ENCODE measurements at regions not wholly inside any gene's neighbourhood (a gene's known extent, or its start where the extent isn't known, plus 50 kb on each side); places are given as distances from the start of the nearest gene placed in this dataset.
"Not testable (repeated sequence)": the region's sequence is repeated elsewhere in the genome, so short reads cannot be mapped to it uniquely, and the experiment has no call there.

DNA sequence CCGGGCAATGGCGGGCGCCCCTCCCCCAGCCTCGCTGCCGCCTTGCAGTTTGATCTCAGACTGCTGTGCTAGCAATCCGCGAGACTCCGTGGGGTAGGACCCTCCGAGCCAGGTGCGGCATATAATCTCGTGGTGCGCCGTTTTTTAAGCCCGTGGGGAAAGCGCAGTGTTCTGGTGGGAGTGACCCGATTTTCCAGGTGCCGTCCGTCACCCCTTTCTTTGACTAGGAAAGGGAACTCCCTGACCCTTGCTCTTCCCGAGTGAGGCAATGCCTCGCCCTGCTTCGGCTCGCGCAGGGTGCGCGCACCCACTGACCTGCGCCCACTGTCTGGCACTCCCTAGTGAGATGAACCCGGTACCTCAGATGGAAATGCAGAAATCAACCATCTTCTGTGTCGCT lies 171.9 kb downstream of the GALR1 start:
- TF ChIP-seq EZH2 (IDR thresholded peaks at IDR 0.05; ENCODE audit: insufficient read depth, poor library complexity, severe bottlenecking); EZH2phosphoT487 (IDR thresholded peaks at IDR 0.05; ENCODE audit: insufficient read depth, low read depth): not testable (repeated sequence)
